ENCODE measurements at regions not wholly inside any gene's neighbourhood (a gene's known extent, or its start where the extent isn't known, plus 50 kb on each side); places are given as distances from the start of the nearest gene placed in this dataset.
"Not testable (repeated sequence)": the region's sequence is repeated elsewhere in the genome, so short reads cannot be mapped to it uniquely, and the experiment has no call there.

DNA sequence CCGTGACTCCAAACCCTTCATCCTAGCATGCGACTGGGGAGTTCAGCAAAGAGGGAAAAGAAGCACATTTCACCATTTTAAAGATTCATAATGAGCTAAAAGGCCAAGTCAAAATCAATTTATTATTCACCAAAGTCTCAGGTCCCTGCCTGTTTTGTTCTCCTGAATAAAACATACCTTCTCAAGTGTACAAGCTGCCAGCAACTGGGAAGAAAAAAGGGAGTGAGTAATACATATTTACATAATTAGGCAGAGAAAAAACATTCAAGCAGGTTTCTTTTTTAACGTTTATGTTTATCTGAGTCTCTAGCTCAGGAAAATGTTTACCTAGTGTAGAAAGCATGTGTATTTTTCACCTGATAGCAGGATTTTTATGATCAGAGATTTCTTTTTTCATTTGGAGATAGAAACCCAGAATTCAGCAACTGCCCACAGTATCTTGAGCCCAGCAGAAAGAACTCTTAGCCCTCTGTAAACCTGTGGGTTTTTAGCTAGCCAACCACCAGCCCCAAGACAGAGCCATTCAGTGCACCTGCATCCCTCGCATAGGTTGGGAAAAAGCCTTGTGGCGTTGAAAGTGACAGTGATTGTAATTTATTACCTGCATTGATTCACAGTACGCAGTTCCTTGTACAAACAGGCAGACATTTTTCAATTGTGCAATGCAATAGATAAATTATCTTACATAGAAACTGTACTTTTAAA, 117.9 kb upstream of the GRIA1 start:
- WGBS (ENCODE audit: insufficient coverage) = no CpG with 5 or more reads among the region's 6 CpGs
- H3K4me1 Mint-ChIP-seq = no peaks in the 10 kb centered on the region

DNA sequence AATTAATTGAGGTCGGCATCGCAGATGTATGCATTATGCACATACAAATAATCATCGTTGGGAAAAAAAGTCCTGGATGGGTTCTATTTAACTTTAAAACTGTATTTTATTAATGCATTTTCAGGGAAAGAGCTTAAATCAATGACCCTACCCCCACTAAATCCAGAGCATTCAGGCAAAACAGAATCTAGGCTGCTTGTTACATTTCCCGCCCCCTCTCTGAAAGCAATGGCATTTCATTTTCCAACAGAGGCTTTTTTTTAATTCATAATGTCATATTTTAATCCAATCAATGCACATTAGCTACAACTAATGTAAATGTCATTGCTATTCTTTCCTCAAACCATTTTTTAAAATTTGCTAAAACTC, 117.4 kb upstream of the GRIA1 start:
- no peaks in the 10 kb centered on the region for H3K4me1 Mint-ChIP-seq

More for the DNA sequence above, 117.9 kb upstream of the GRIA1 start:
- Histone ChIP-seq H3K9me3 (replicated peaks in 1 of 2; ENCODE audit: control insufficient read depth in 1 of 2, insufficient read depth in 1 of 2, low read length in 2 of 2) (no peaks in the 10 kb centered on the region), H3K4me3 (replicated peaks in 1 of 3; ENCODE audit: low read depth in 2 of 3, low read length in 3 of 3) (no peak overlapping the region), H3K27ac (ENCODE audit: low read depth in 1 of 2, low read length in 2 of 2) (no peak overlapping the region), H3K4me2 (replicated peaks; ENCODE audit: extremely low read depth, low read length, poor library complexity, severe bottlenecking) (no peak overlapping the region), H3K79me2 (ENCODE audit: insufficient read depth, low read length) (no peaks in the 10 kb centered on the region), H3K36me3 (replicated peaks in 1 of 2; ENCODE audit: control insufficient read depth in 1 of 2, insufficient read depth in 2 of 2, low read length in 2 of 2) (no peaks in the 10 kb centered on the region), H3K9ac (ENCODE audit: insufficient read depth, low read length, poor library complexity, severe bottlenecking) (no peak overlapping the region), H3K4me1 (ENCODE audit: control insufficient read depth in 1 of 2, insufficient read depth in 2 of 2, low read length in 2 of 2) (no peaks in the 10 kb centered on the region), H2AFZ (ENCODE audit: insufficient read depth, low read depth, low read length, poor library complexity, severe bottlenecking) (no peak overlapping the region), H4K20me1 (ENCODE audit: insufficient read depth, low read length) (no peaks in the 10 kb centered on the region), H3K27me3 (ENCODE audit: control insufficient read depth in 2 of 2, insufficient read depth in 2 of 2, low read length in 2 of 2) (no peaks in the 10 kb centered on the region)
- TF ChIP-seq, protein P1, sequence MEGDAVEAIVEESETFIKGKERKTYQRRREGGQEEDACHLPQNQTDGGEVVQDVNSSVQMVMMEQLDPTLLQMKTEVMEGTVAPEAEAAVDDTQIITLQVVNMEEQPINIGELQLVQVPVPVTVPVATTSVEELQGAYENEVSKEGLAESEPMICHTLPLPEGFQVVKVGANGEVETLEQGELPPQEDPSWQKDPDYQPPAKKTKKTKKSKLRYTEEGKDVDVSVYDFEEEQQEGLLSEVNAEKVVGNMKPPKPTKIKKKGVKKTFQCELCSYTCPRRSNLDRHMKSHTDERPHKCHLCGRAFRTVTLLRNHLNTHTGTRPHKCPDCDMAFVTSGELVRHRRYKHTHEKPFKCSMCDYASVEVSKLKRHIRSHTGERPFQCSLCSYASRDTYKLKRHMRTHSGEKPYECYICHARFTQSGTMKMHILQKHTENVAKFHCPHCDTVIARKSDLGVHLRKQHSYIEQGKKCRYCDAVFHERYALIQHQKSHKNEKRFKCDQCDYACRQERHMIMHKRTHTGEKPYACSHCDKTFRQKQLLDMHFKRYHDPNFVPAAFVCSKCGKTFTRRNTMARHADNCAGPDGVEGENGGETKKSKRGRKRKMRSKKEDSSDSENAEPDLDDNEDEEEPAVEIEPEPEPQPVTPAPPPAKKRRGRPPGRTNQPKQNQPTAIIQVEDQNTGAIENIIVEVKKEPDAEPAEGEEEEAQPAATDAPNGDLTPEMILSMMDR (IDR thresholded peaks at IDR 0.05) = no peak
- intact Hi-C loops (cut with micrococcal nuclease) = no loop called here
- H3K27me3 Mint-ChIP-seq (ENCODE audit: low read depth in 3 of 3) = no peaks in the 10 kb centered on the region
- no peak overlapping the region for H3K4me3 Mint-ChIP-seq
- H3K27ac Mint-ChIP-seq = no peak overlapping the region
- H3K36me3 Mint-ChIP-seq = no peaks in the 10 kb centered on the region
- peaks cover 0 to 9% (median 0%) of the 10 kb centered on the region in 7 donors for H3K9me3 Mint-ChIP-seq
- no peak for DNase-seq

DNA sequence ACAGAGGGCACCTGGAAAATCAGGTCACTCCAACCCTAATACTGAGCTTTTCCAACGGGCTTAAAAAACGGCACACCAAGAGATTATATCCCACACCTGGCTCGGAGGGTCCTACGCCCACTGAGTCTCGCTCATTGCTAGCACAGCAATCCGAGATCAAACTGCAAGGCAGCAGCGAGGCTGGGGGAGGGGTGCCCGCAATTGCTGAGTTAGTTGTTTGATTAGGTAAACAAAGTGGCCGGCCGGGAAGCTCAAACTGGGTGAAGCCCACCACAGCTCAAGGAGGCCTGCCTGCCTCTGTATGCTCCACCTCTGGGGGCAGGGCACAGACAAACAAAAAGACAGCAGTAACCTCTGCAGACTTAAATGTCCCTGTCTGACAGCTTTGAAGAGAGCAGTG, 108.8 kb upstream of the GRIA1 start:
- intact Hi-C loops (cut with micrococcal nuclease); H3K27ac ChIP-seq (ENCODE audit: low read depth in 1 of 2, low read length in 2 of 2); DNase-seq; H3K27me3 Mint-ChIP-seq (ENCODE audit: low read depth in 3 of 3); H3K9ac ChIP-seq (ENCODE audit: insufficient read depth, low read length, poor library complexity, severe bottlenecking); H4K20me1 ChIP-seq (ENCODE audit: insufficient read depth, low read length); H3K4me3 Mint-ChIP-seq; H2AFZ ChIP-seq (ENCODE audit: insufficient read depth, low read depth, low read length, poor library complexity, severe bottlenecking); H3K27ac Mint-ChIP-seq; H3K36me3 Mint-ChIP-seq; H3K79me2 ChIP-seq (ENCODE audit: insufficient read depth, low read length); H3K4me2 ChIP-seq (replicated peaks; ENCODE audit: extremely low read depth, low read length, poor library complexity, severe bottlenecking); H3K27me3 ChIP-seq (ENCODE audit: control insufficient read depth in 2 of 2, insufficient read depth in 2 of 2, low read length in 2 of 2); H3K36me3 ChIP-seq (replicated peaks in 1 of 2; ENCODE audit: control insufficient read depth in 1 of 2, insufficient read depth in 2 of 2, low read length in 2 of 2); H3K4me1 ChIP-seq (ENCODE audit: control insufficient read depth in 1 of 2, insufficient read depth in 2 of 2, low read length in 2 of 2); H3K4me1 Mint-ChIP-seq; H3K4me3 ChIP-seq (replicated peaks in 1 of 3; ENCODE audit: low read depth in 2 of 3, low read length in 3 of 3): not testable (repeated sequence)
- peaks cover 8 to 28% (median 12%) of the 10 kb centered on the region in 7 donors for H3K9me3 Mint-ChIP-seq
- 98% methylated on average over 7 of the region's 10 CpGs for WGBS (ENCODE audit: insufficient coverage)
- peaks cover 10 to 13% of the 10 kb centered on the region in 2 donors for H3K9me3 ChIP-seq (replicated peaks in 1 of 2; ENCODE audit: control insufficient read depth in 1 of 2, insufficient read depth in 1 of 2, low read length in 2 of 2)

More for the DNA sequence above, 117.4 kb upstream of the GRIA1 start:
- Histone ChIP-seq H3K27me3 (ENCODE audit: control insufficient read depth in 2 of 2, insufficient read depth in 2 of 2, low read length in 2 of 2) (no peaks in the 10 kb centered on the region), H3K36me3 (replicated peaks in 1 of 2; ENCODE audit: control insufficient read depth in 1 of 2, insufficient read depth in 2 of 2, low read length in 2 of 2) (no peaks in the 10 kb centered on the region), H3K79me2 (ENCODE audit: insufficient read depth, low read length) (no peaks in the 10 kb centered on the region), H3K9ac (ENCODE audit: insufficient read depth, low read length, poor library complexity, severe bottlenecking) (no peak overlapping the region), H2AFZ (ENCODE audit: insufficient read depth, low read depth, low read length, poor library complexity, severe bottlenecking) (no peak overlapping the region), H3K4me2 (replicated peaks; ENCODE audit: extremely low read depth, low read length, poor library complexity, severe bottlenecking) (no peak overlapping the region), H4K20me1 (ENCODE audit: insufficient read depth, low read length) (no peaks in the 10 kb centered on the region), H3K9me3 (replicated peaks in 1 of 2; ENCODE audit: control insufficient read depth in 1 of 2, insufficient read depth in 1 of 2, low read length in 2 of 2) (peaks cover 0 to 3% of the 10 kb centered on the region in 2 donors), H3K27ac (ENCODE audit: low read depth in 1 of 2, low read length in 2 of 2) (no peak overlapping the region), H3K4me1 (ENCODE audit: control insufficient read depth in 1 of 2, insufficient read depth in 2 of 2, low read length in 2 of 2) (no peaks in the 10 kb centered on the region), H3K4me3 (replicated peaks in 1 of 3; ENCODE audit: low read depth in 2 of 3, low read length in 3 of 3) (no peak overlapping the region)
- DNase-seq = no peak
- intact Hi-C loops (cut with micrococcal nuclease) = no loop called here
- no peaks in the 10 kb centered on the region for H3K36me3 Mint-ChIP-seq
- 82% methylated on average over 1 of the region's 4 CpGs for WGBS (ENCODE audit: insufficient coverage)
- TF ChIP-seq, protein P1 (IDR thresholded peaks at IDR 0.05) = no peak
- peaks cover 0 to 14% (median 4%) of the 10 kb centered on the region in 7 donors for H3K9me3 Mint-ChIP-seq
- no peak overlapping the region for H3K27ac Mint-ChIP-seq
- no peak overlapping the region for H3K4me3 Mint-ChIP-seq
- no peaks in the 10 kb centered on the region for H3K27me3 Mint-ChIP-seq (ENCODE audit: low read depth in 3 of 3)
